Keratinocyte (primary cell): ENCODE measurements at regions not wholly inside any gene's neighbourhood (a gene's known extent, or its start where the extent isn't known, plus 50 kb on each side); places are given as distances from the start of the nearest gene placed in this dataset.

ENCODE experiments used
- DNase-seq: peaks from one replicate; pipeline ENCODE4 v3.0.0-alpha.2; 2011; ENCODE audit warnings: low read depth, missing footprints, low spot score
- FAIRE-seq: peaks from 2 replicates; lab custom pipeline; 2011; peaks lifted over from hg19 to GRCh38; lab: Jason Lieb, UNC
- H2AFZ ChIP-seq: 2 replicates; pipeline ENCODE4 v1.6.0; 2012; ENCODE audit warnings: low read length, control low read depth, inconsistent platforms; ENCODE audit not compliant: control insufficient read depth
- H3K27ac ChIP-seq: 2 replicates; pipeline ENCODE4 v1.5.1; 2011; ENCODE audit warnings: low read length; ENCODE audit not compliant: control insufficient read depth, insufficient read depth
- H3K27me3 ChIP-seq: 3 replicates; pipeline ENCODE4 v1.6.0; 2011; ENCODE audit warnings: low read length; ENCODE audit not compliant: control insufficient read depth, insufficient read depth; ENCODE audit errors: extremely low read depth
- H3K36me3 ChIP-seq, 2 experiments: 2 replicates in 1 of 2; 3 replicates in 1 of 2; pipeline ENCODE4 v1.5.1; 2011; ENCODE audit warnings: low read length in 2 of 2, mild to moderate bottlenecking in 1 of 2; ENCODE audit not compliant: control insufficient read depth in 2 of 2, insufficient read depth in 2 of 2; ENCODE audit errors: extremely low read depth in 1 of 2
- H3K4me1 ChIP-seq: 3 replicates; pipeline ENCODE4 v1.5.1; 2011; ENCODE audit warnings: low read length; ENCODE audit not compliant: control insufficient read depth, insufficient read depth; ENCODE audit errors: extremely low read depth
- H3K4me2 ChIP-seq: 3 replicates; pipeline ENCODE4 v1.6.0; 2011; ENCODE audit warnings: low read depth, low read length; ENCODE audit not compliant: control insufficient read depth, insufficient read depth; ENCODE audit errors: extremely low read depth
- H3K4me3 ChIP-seq, 3 experiments: fragments of 200-600 bp in 1 of 3; sonication (generic) in 1 of 3; 2 replicates in 2 of 3; 3 replicates in 1 of 3; pipeline ENCODE4 v1.5.1; 2011 to 2016; ENCODE audit warnings: low read length in 3 of 3, mild to moderate bottlenecking in 3 of 3, control low read depth in 2 of 3, inconsistent platforms in 1 of 3, low read depth in 1 of 3, mixed read lengths in 1 of 3, mixed run types in 1 of 3, moderate library complexity in 1 of 3; ENCODE audit not compliant: control insufficient read depth in 2 of 3, insufficient read depth in 2 of 3; ENCODE audit errors: extremely low read depth in 1 of 3
- H3K79me2 ChIP-seq: 2 replicates; pipeline ENCODE4 v1.6.0; 2012; ENCODE audit warnings: low read length; ENCODE audit not compliant: control insufficient read depth, insufficient read depth
- H3K9ac ChIP-seq: 3 replicates; pipeline ENCODE4 v1.6.0; 2011; ENCODE audit warnings: low read length; ENCODE audit not compliant: control insufficient read depth, insufficient read depth; ENCODE audit errors: extremely low read depth
- H3K9me1 ChIP-seq: 3 replicates; pipeline ENCODE4 v1.6.0; 2011; ENCODE audit warnings: low read length; ENCODE audit not compliant: control insufficient read depth, insufficient read depth; ENCODE audit errors: extremely low read depth
- H3K9me3 ChIP-seq: 2 replicates; pipeline ENCODE4 v1.5.1; 2012; ENCODE audit warnings: low read depth, low read length; ENCODE audit not compliant: control insufficient read depth
- H4K20me1 ChIP-seq: 3 replicates; pipeline ENCODE4 v1.6.0; 2011; ENCODE audit warnings: low read length; ENCODE audit not compliant: control insufficient read depth, insufficient read depth; ENCODE audit errors: extremely low read depth
- EZH2 ChIP-seq: IDR thresholded peaks from one replicate; pipeline ENCODE4 v1.6.1; 2012; ENCODE audit warnings: inconsistent platforms, mild to moderate bottlenecking, low read length, moderate library complexity
- dilution Hi-C: fragments of 300-500 bp; cut with MboI; formaldehyde crosslinking; loops from one replicate; pipeline ENCODE4 v1.7.0; 2020; ENCODE audit warnings: low sequenced_read_pairs; ENCODE audit not compliant: extremely low pct_ligation_motif_present
- TF ChIP-seq, protein P1 (sequence below), 3 experiments: IDR thresholded peaks in 1 of 3; conservative IDR thresholded peaks in 1 of 3; optimal IDR thresholded peaks in 1 of 3; 2 replicates in 2 of 3; 3 replicates in 1 of 3; pipeline versions ENCODE3 to v1.5.1; 2011; ENCODE audit warnings: low read length in 3 of 3, mild to moderate bottlenecking in 3 of 3, moderate library complexity in 2 of 3, control low read depth in 1 of 3, inconsistent platforms in 1 of 3; ENCODE audit not compliant: insufficient read depth in 2 of 3; ENCODE audit errors: extremely low read depth in 1 of 3

DNA sequence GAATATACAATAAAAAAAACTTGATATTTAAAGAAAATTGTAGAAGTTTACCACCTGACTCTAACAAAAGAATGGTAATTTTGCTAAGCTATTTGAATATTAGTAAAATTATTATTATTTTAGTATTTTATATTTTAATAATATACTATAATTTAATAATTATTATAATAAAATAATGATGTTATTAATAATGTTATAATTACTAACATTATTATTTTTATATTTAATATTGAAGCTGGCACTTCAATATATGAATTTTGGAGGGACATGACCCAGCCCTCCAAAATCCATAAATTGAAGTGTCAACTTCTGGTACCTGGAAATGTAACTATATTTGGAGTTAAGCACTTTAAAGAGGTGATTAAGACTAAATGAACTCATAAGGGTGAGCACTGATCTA is 486.1 kb upstream of the CDH9 start:
- no peak for FAIRE-seq
- H2AFZ ChIP-seq: no peak overlapping the region
- no peak overlapping the region for H3K9ac ChIP-seq
- dilution Hi-C loops: no loop called here
- H4K20me1 ChIP-seq: no peaks in the 10 kb centered on the region
- no peak for TF ChIP-seq EZH2
- TF ChIP-seq, protein P1, sequence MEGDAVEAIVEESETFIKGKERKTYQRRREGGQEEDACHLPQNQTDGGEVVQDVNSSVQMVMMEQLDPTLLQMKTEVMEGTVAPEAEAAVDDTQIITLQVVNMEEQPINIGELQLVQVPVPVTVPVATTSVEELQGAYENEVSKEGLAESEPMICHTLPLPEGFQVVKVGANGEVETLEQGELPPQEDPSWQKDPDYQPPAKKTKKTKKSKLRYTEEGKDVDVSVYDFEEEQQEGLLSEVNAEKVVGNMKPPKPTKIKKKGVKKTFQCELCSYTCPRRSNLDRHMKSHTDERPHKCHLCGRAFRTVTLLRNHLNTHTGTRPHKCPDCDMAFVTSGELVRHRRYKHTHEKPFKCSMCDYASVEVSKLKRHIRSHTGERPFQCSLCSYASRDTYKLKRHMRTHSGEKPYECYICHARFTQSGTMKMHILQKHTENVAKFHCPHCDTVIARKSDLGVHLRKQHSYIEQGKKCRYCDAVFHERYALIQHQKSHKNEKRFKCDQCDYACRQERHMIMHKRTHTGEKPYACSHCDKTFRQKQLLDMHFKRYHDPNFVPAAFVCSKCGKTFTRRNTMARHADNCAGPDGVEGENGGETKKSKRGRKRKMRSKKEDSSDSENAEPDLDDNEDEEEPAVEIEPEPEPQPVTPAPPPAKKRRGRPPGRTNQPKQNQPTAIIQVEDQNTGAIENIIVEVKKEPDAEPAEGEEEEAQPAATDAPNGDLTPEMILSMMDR (optimal IDR thresholded peaks at IDR 0.05 in 1 of 3, IDR thresholded peaks at IDR 0.05 in 1 of 3, conservative IDR thresholded peaks at IDR 0.05 in 1 of 3; ENCODE audit: extremely low read depth in 1 of 3, insufficient read depth in 2 of 3, low read length in 3 of 3): no peak
- H3K36me3 ChIP-seq: no peaks in the 10 kb centered on the region
- no peaks in the 10 kb centered on the region for H3K4me1 ChIP-seq
- DNase-seq: no peak
- no peaks in the 10 kb centered on the region for H3K9me3 ChIP-seq
- H3K9me1 ChIP-seq: no peaks in the 10 kb centered on the region
- H3K27me3 ChIP-seq: no peaks in the 10 kb centered on the region
- H3K79me2 ChIP-seq: no peaks in the 10 kb centered on the region
- no peak overlapping the region for H3K4me3 ChIP-seq
- H3K27ac ChIP-seq: no peak overlapping the region
- H3K4me2 ChIP-seq: no peak overlapping the region

DNA sequence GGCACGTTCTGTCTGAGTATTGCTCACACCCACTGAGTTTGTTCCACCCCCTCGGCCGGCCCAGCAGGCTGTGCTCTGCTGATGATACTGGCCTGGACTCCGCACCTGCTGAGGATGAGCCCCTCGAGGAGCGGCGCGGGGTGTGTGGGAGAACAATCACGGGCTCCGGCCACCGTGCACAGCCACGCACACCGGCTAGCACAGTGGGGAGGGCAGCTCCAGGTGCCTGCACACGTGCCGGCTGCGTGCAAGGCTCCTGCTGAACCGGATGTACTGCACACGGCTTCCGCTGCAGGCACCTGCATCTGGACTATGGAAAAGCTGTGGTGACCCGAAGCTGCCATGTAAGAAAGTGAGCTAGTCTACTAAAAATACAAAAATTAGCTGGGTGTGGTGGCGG is 485.2 kb upstream of the CDH9 start:
- FAIRE-seq (no peak), DNase-seq (no peak)
- no peak overlapping the region for H3K4me3 ChIP-seq
- dilution Hi-C loops: no loop called here
- no peaks in the 10 kb centered on the region for H3K27me3 ChIP-seq
- TF ChIP-seq, protein P1 (optimal IDR thresholded peaks at IDR 0.05 in 1 of 3, IDR thresholded peaks at IDR 0.05 in 1 of 3, conservative IDR thresholded peaks at IDR 0.05 in 1 of 3; ENCODE audit: extremely low read depth in 1 of 3, insufficient read depth in 2 of 3, low read length in 3 of 3): no peak
- no peak for TF ChIP-seq EZH2
- no peaks in the 10 kb centered on the region for H3K79me2 ChIP-seq
- no peaks in the 10 kb centered on the region for H3K9me1 ChIP-seq
- no peak overlapping the region for H2AFZ ChIP-seq
- no peaks in the 10 kb centered on the region for H3K9me3 ChIP-seq
- no peaks in the 10 kb centered on the region for H3K36me3 ChIP-seq
- H3K4me1 ChIP-seq: no peaks in the 10 kb centered on the region
- H4K20me1 ChIP-seq: no peaks in the 10 kb centered on the region
- no peak overlapping the region for H3K27ac ChIP-seq
- H3K9ac ChIP-seq: no peak overlapping the region
- H3K4me2 ChIP-seq: no peak overlapping the region
